H1 (cell line): ENCODE measurements at regions not wholly inside any gene's neighbourhood (a gene's known extent, or its start where the extent isn't known, plus 50 kb on each side); places are given as distances from the start of the nearest gene placed in this dataset.

ENCODE experiments used
- BCL11A ChIP-seq, 2 experiments: IDR thresholded peaks; one replicate each; pipeline ENCODE4 v1.6.1; 2011; ENCODE audit warnings: low read depth in 2 of 2, low read length in 2 of 2, mild to moderate bottlenecking in 2 of 2
- BRCA1 ChIP-seq: IDR thresholded peaks from 2 replicates; pipeline ENCODE4 v1.6.1; 2012; ENCODE audit warnings: low read depth, low read length, improper control_type of control experiment
- CEBPB ChIP-seq: IDR thresholded peaks from 2 replicates; pipeline ENCODE4 v1.6.1; 2012; ENCODE audit warnings: low read depth, low read length
- CHD1 ChIP-seq: IDR thresholded peaks from 2 replicates; pipeline ENCODE4 v1.6.1; 2012; ENCODE audit warnings: low read depth, low read length, improper control_type of control experiment
- CHD2 ChIP-seq: IDR thresholded peaks from 2 replicates; pipeline ENCODE4 v1.6.1; 2012; ENCODE audit warnings: low read length, improper control_type of control experiment
- EZH2 ChIP-seq: fragments of 200-600 bp; sonication (generic); IDR thresholded peaks from 2 replicates; pipeline ENCODE4 v1.7.1; 2012; ENCODE audit warnings: low read depth, mild to moderate bottlenecking, moderate library complexity, low read length, inconsistent platforms; ENCODE audit not compliant: severe bottlenecking
- JUN ChIP-seq: IDR thresholded peaks from 2 replicates; pipeline ENCODE4 v1.6.1; 2011; ENCODE audit warnings: low read depth, mild to moderate bottlenecking, improper control_type of control experiment, low read length
- KDM5A ChIP-seq: fragments of 200-600 bp; IDR thresholded peaks from 2 replicates; pipeline ENCODE4 v1.7.1; 2012; ENCODE audit warnings: mild to moderate bottlenecking, low read length, inconsistent platforms, mixed read lengths
- NANOG ChIP-seq: IDR thresholded peaks from 2 replicates; pipeline ENCODE4 v1.6.1; 2011; ENCODE audit warnings: low read length, low read depth, mild to moderate bottlenecking, inconsistent platforms; ENCODE audit not compliant: insufficient read depth, poor library complexity, severe bottlenecking
- PHF8 ChIP-seq: fragments of 200-600 bp; sonication (generic); conservative IDR thresholded peaks from 2 replicates; pipeline ENCODE4 v1.7.1; 2012; ENCODE audit warnings: low read depth, mild to moderate bottlenecking, inconsistent platforms, low read length, moderate library complexity
- POLR2A ChIP-seq, 2 experiments: IDR thresholded peaks; 1 replicate in 1 of 2; 2 replicates in 1 of 2; pipeline ENCODE4 v1.6.1; 2011; ENCODE audit warnings: low read depth in 2 of 2, low read length in 2 of 2, mild to moderate bottlenecking in 2 of 2; ENCODE audit errors: control extremely low read depth in 1 of 2
- RNF2 ChIP-seq: fragments of 200-900, 300-1000 bp; sonication (generic); IDR thresholded peaks from 2 replicates; pipeline ENCODE4 v1.7.1; 2016; ENCODE audit warnings: borderline replicate concordance, low read depth, mild to moderate bottlenecking, antibody characterized with exemption, low read length; ENCODE audit not compliant: poor library complexity, severe bottlenecking; ENCODE audit errors: missing control alignments
- SP1 ChIP-seq: IDR thresholded peaks from 2 replicates; pipeline ENCODE4 v1.6.1; 2011; ENCODE audit warnings: low read depth, low read length
- SP4 ChIP-seq: IDR thresholded peaks from 2 replicates; pipeline ENCODE4 v1.6.1; 2012; ENCODE audit warnings: low read length, inconsistent platforms
- TAF7 ChIP-seq: optimal IDR thresholded peaks from 2 replicates; pipeline ENCODE3; 2011; ENCODE audit warnings: low read depth, mild to moderate bottlenecking, inconsistent platforms, low read length, moderate library complexity, borderline replicate concordance
- TBP ChIP-seq: IDR thresholded peaks from 2 replicates; pipeline ENCODE4 v1.6.1; 2011; ENCODE audit warnings: low read depth, low read length, improper control_type of control experiment
- TCF12 ChIP-seq: IDR thresholded peaks from 2 replicates; pipeline ENCODE4 v1.6.1; 2011; ENCODE audit warnings: low read depth, mild to moderate bottlenecking, low read length
- TEAD4 ChIP-seq: IDR thresholded peaks from 2 replicates; pipeline ENCODE4 v1.6.1; 2012; ENCODE audit warnings: low read depth, low read length, inconsistent platforms, mixed read lengths
- TF ChIP-seq, protein P1 (sequence below): IDR thresholded peaks from 2 replicates; pipeline ENCODE4 v1.6.1; 2011; ENCODE audit warnings: low read length, improper control_type of control experiment
- TF ChIP-seq, protein P2 (sequence below), 3 experiments: IDR thresholded peaks; 1 replicate in 2 of 3; 2 replicates in 1 of 3; pipeline versions ENCODE4 v1.5.1 to v1.6.1; 2011; ENCODE audit warnings: low read length in 3 of 3, mild to moderate bottlenecking in 3 of 3, inconsistent platforms in 2 of 3, low read depth in 1 of 3, moderate library complexity in 1 of 3; ENCODE audit not compliant: insufficient read depth in 1 of 3; ENCODE audit errors: control extremely low read depth in 1 of 3
- TF ChIP-seq, protein P3 (sequence below): IDR thresholded peaks from 2 replicates; pipeline ENCODE4 v1.6.1; 2011; ENCODE audit warnings: low read depth, mild to moderate bottlenecking, low read length; ENCODE audit not compliant: insufficient read depth

DNA sequence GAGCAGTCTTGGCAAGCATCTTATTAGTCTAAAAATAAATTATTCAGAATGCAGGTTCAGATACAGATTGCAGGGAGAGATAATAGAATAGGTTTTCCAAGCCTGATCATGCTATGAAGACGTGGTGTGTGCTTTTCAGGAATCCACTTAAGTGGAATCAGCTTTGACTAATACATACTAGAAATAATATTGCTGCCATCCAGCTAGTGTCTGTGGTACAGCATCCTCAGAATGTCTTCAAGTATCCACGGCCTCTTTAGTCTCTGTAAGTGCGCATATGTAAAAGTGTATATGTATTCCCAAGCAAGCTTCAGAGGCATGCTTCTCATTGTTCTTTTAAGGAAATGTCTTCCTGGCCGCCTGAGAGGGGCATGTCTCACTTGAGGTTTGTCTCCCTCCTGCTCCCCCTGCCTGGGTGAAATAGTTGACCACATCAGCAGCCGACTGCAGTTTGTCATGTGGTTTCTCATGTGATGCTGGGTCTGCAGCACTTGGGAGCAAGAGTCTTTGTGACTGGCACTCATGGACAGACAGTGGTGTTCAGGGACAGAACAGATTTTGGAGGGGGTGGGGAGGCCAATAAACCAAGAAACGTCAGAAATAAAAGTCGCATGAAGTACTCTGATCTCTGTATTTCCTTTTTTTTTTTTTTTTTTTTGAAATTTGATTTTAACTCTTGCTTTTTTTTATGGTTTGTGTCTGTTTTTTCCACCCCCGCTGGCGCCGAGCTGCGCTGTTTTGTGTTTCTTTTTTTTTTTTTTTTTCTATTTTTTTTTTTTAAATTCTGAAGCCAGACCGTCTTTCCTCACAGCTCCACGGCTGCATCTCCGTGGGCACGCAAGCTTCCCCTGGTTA lies 150.8 kb downstream of the PRL start (continued):
- TF ChIP-seq SP4, result no peak
- TF ChIP-seq, protein P1, sequence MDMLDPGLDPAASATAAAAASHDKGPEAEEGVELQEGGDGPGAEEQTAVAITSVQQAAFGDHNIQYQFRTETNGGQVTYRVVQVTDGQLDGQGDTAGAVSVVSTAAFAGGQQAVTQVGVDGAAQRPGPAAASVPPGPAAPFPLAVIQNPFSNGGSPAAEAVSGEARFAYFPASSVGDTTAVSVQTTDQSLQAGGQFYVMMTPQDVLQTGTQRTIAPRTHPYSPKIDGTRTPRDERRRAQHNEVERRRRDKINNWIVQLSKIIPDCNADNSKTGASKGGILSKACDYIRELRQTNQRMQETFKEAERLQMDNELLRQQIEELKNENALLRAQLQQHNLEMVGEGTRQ, result peak; percentile 72
- no peak for TF ChIP-seq PHF8
- TF ChIP-seq TBP, result no peak
- TF ChIP-seq TCF12, result no peak
- TF ChIP-seq, protein P2, sequence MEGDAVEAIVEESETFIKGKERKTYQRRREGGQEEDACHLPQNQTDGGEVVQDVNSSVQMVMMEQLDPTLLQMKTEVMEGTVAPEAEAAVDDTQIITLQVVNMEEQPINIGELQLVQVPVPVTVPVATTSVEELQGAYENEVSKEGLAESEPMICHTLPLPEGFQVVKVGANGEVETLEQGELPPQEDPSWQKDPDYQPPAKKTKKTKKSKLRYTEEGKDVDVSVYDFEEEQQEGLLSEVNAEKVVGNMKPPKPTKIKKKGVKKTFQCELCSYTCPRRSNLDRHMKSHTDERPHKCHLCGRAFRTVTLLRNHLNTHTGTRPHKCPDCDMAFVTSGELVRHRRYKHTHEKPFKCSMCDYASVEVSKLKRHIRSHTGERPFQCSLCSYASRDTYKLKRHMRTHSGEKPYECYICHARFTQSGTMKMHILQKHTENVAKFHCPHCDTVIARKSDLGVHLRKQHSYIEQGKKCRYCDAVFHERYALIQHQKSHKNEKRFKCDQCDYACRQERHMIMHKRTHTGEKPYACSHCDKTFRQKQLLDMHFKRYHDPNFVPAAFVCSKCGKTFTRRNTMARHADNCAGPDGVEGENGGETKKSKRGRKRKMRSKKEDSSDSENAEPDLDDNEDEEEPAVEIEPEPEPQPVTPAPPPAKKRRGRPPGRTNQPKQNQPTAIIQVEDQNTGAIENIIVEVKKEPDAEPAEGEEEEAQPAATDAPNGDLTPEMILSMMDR (IDR thresholded peaks at IDR 0.05; ENCODE audit: control extremely low read depth in 1 of 3, insufficient read depth in 1 of 3, low read depth in 1 of 3, low read length in 3 of 3), result no peak
- TF ChIP-seq TEAD4, result no peak
- no peak for TF ChIP-seq CHD2
- no peak for TF ChIP-seq BRCA1
- no peak for TF ChIP-seq BCL11A (IDR thresholded peaks at IDR 0.05; ENCODE audit: low read depth in 2 of 2, low read length in 2 of 2)
- TF ChIP-seq, protein P3, sequence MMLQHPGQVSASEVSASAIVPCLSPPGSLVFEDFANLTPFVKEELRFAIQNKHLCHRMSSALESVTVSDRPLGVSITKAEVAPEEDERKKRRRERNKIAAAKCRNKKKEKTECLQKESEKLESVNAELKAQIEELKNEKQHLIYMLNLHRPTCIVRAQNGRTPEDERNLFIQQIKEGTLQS, result 0 out of 2 replicates have a peak, but pooled peaks have one; percentile 29
- TF ChIP-seq JUN, result no peak
- TF ChIP-seq EZH2, result no peak
- no peak for TF ChIP-seq KDM5A
- TF ChIP-seq POLR2A (IDR thresholded peaks at IDR 0.05; ENCODE audit: control extremely low read depth in 1 of 2, low read depth in 2 of 2, low read length in 2 of 2), result no peak
- TF ChIP-seq TAF7, result no peak
- TF ChIP-seq NANOG, result no peak
- no peak for TF ChIP-seq RNF2
- no peak for TF ChIP-seq CHD1
- TF ChIP-seq CEBPB, result no peak
- TF ChIP-seq SP1, result no peak
